Epithelial cell of proximal tubule (primary cell): ENCODE measurements at regions not wholly inside any gene's neighbourhood (a gene's known extent, or its start where the extent isn't known, plus 50 kb on each side); places are given as distances from the start of the nearest gene placed in this dataset.

Source experiments
- DNase-seq: peaks from one replicate; pipeline ENCODE4 v3.0.0-alpha.2; 2011; ENCODE audit warnings: low read depth
- H3K4me3 ChIP-seq: 2 replicates; pipeline ENCODE4 v1.5.1; 2011; ENCODE audit warnings: low read depth, mild to moderate bottlenecking, low read length
- CTCF ChIP-seq: conservative IDR thresholded peaks from 2 replicates; pipeline ENCODE4 v1.5.1; 2012; ENCODE audit warnings: low read depth, mild to moderate bottlenecking, low read length

GRCh38 chr10:6338361-6338760 lies 135.6 kb downstream of the PFKFB3 start:
- no peak overlapping the region for H3K4me3 ChIP-seq
- TF ChIP-seq CTCF, result no peak
- DNase-seq, result no peak

GRCh38 chr10:6339891-6340290 lies 137.2 kb downstream of the PFKFB3 start:
- no peak for DNase-seq
- no peak overlapping the region for H3K4me3 ChIP-seq
- TF ChIP-seq CTCF, result no peak

- no peak for DNase-seq
- no peak overlapping the region for H3K4me3 ChIP-seq
- no peak for TF ChIP-seq CTCF
Measured at GRCh38 chr10:6342096-6342685, 139.5 kb downstream of the PFKFB3 start.

- no peak overlapping the region for H3K4me3 ChIP-seq
- peak; percentile 5 for TF ChIP-seq CTCF
- no peak for DNase-seq
Measured at GRCh38 chr10:6343305-6344010, 140.7 kb downstream of the PFKFB3 start.

- no peak for DNase-seq
- H3K4me3 ChIP-seq, result no peak overlapping the region
- no peak for TF ChIP-seq CTCF
Measured at GRCh38 chr10:6345404-6345803, 142.7 kb downstream of the PFKFB3 start.

GRCh38 chr10:6346631-6347030 lies 143.9 kb downstream of the PFKFB3 start:
- no peak overlapping the region for H3K4me3 ChIP-seq
- DNase-seq, result no peak
- no peak for TF ChIP-seq CTCF
